Thoracic aorta (tissue), 2 donors: ENCODE measurements at regions not wholly inside any gene's neighbourhood (a gene's known extent, or its start where the extent isn't known, plus 50 kb on each side); places are given as distances from the start of the nearest gene placed in this dataset.
"Not testable (repeated sequence)": the region's sequence is repeated elsewhere in the genome, so short reads cannot be mapped to it uniquely, and the experiment has no call there.

ENCODE experiments used
- ATAC-seq: fragments of 150-250 bp; one replicate; pipeline ENCODE4 v1.8.0; 2017; ENCODE audit warnings: low read depth; ENCODE audit not compliant: insufficient number of reproducible peaks, low FRiP score
- DNase-seq: peaks from one replicate; pipeline ENCODE4 v3.0.0-alpha.2; 2020; ENCODE audit warnings: low spot score
- H3K27ac ChIP-seq, 2 donors: fragments of 200-600 bp; sonication (generic); 1 replicate in 1 of 2; 2 replicates in 1 of 2; pipeline ENCODE4 v1.5.1; 2016; ENCODE audit warnings: mild to moderate bottlenecking in 2 of 2, moderate library complexity in 2 of 2
- H3K27me3 ChIP-seq: fragments of 200-600 bp; sonication (generic); replicated peaks from 2 replicates; pipeline ENCODE4 v1.6.0; 2016; ENCODE audit warnings: mild to moderate bottlenecking; ENCODE audit not compliant: insufficient read depth
- H3K36me3 ChIP-seq: fragments of 200-600 bp; sonication (generic); one replicate; pipeline ENCODE4 v1.5.1; 2016
- H3K4me1 ChIP-seq, 2 donors: fragments of 200-600 bp; sonication (generic); 1 replicate in 1 of 2; 2 replicates in 1 of 2; pipeline versions ENCODE4 v1.5.1 to v1.6.0; 2016; ENCODE audit warnings: low read depth in 2 of 2, mild to moderate bottlenecking in 1 of 2; ENCODE audit not compliant: control insufficient read depth in 1 of 2
- H3K4me3 ChIP-seq: fragments of 200-600 bp; sonication (generic); 2 replicates; pipeline ENCODE4 v1.5.1; 2016; ENCODE audit warnings: mild to moderate bottlenecking
- H3K9me3 ChIP-seq: fragments of 200-600 bp; sonication (generic); 2 replicates; pipeline ENCODE4 v1.5.1; 2016
- CTCF ChIP-seq: fragments of 200-600 bp; sonication (generic); IDR thresholded peaks from one replicate; pipeline ENCODE4 v1.5.1; 2019; ENCODE audit warnings: antibody characterized with exemption

DNA sequence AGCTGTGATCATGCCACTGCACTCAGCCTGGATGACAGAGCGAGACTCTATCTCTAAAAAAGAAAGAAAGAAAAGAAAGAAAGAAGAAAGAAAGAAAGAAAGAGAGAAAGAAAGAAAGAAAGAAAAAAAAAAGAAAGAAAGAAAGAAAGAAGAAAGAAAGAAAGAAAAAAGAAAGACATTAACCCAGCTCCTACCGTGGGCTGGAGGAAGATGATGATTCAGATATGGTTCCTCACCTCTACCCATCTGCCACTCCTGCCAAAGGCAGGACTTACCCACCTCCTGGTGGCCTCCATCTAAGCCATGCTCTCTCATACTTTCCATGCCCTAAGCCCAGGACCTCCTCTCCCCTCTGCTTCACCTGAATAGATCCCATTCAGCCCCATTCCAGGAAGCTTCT lies 93.3 kb upstream of the LHX1 start:
- no peaks in the 10 kb centered on the region for H3K4me1 ChIP-seq
- no peaks in the 10 kb centered on the region for H3K36me3 ChIP-seq
- no peak for TF ChIP-seq CTCF
- no peaks in the 10 kb centered on the region for H3K9me3 ChIP-seq
- H3K27ac ChIP-seq, result no peak overlapping the region
- ATAC-seq (no peak), DNase-seq (no peak)
- H3K27me3 ChIP-seq, result no peaks in the 10 kb centered on the region
- no peak overlapping the region for H3K4me3 ChIP-seq

DNA sequence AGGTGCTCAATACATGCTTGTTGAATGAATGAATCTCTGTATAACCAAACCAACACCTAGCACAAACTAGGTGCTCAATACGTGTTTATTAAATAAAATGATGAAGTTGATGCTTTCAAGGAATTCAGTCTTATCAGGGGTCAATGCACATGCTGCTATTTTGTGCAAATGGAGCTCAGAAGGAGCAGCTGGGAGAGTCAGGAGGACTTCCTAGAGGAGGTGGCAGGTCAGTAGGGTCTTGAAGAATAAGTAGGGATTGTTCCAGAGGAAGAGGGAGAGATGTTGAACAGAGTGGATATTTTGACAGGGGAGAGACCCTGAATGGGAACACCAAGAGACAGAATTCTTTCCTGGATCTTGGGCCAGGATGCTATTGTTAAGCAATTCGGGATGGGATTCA lies 92.7 kb upstream of the LHX1 start:
- H3K36me3 ChIP-seq, result no peaks in the 10 kb centered on the region
- no peak for TF ChIP-seq CTCF
- no peak overlapping the region for H3K4me3 ChIP-seq
- no peak for ATAC-seq
- H3K27me3 ChIP-seq, result no peaks in the 10 kb centered on the region
- DNase-seq, result no peak
- H3K27ac ChIP-seq, result no peak overlapping the region
- no peaks in the 10 kb centered on the region for H3K9me3 ChIP-seq
- H3K4me1 ChIP-seq, result no peaks in the 10 kb centered on the region

DNA sequence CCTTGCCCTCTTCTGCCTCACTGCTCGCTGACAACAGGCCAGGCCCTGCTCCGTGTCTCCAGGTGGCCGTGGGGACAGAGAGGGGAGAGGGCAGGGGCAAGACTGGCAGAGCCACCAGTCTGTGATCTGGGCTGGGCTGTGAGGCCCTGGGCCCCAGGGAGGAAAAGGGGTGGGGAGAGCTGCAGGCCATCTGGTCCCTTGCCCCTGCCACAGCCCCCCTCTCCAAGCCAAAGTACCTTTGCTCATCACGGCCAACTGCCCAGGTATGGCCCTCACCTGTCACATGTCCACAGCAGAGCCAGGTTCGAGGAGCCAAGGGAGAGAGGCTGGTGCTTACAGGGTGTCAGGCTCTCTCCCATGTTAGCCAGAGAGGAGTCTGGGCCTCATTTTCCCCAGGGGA lies 91.4 kb upstream of the LHX1 start:
- Histone ChIP-seq H3K9me3 (no peaks in the 10 kb centered on the region), H3K36me3 (no peaks in the 10 kb centered on the region), H3K4me3 (no peak overlapping the region), H3K27me3 (no peaks in the 10 kb centered on the region), H3K27ac (no peak overlapping the region), H3K4me1 (no peaks in the 10 kb centered on the region)
- DNase-seq (no peak), ATAC-seq (no peak)
- no peak for TF ChIP-seq CTCF

DNA sequence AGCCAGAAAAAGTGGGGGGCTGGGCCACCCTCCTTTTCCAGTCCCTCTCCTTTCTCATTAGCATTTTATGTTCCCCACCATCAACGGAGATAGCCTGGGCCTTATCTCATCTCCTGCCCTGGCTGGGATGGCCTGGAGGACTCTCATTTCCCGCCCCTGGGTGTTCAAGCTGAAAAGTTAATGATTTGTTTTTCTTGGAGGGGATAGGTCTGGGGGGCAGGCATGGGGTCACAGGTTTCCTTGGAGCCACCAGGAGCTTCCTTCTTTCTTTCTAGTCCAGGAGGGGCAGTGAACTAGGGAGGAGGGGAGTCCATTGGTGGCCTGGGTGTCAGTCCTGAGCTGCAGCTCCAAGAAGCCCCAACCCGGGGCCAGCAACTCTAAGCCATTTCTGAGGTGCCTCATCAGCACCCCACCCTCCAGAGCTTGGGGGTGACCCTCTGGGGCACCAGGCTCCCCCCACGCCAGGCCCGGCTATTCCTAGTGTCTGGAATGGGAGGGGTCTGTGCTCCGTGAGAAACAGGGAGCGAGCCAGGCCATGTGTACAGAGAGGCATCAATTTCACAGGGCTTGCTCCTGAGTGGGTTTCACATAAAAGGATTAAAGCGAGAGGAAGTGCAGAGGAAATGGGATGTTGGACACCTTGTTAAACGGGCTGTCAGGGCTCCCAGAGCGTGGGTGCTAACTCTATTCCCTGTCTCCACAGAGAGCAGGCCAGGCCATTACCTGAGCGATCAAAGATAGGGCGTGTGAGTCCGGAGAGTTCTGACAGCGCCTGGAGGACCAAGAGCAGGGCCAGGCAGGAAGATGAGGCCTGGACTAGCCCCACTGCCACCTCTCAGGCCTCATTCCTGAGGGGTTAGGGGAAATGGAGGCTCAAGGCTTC lies 90.6 kb upstream of the LHX1 start:
- Histone ChIP-seq H3K36me3 (no peaks in the 10 kb centered on the region), H3K4me3 (no peak overlapping the region), H3K9me3 (no peaks in the 10 kb centered on the region), H3K4me1 (no peaks in the 10 kb centered on the region), H3K27me3 (no peaks in the 10 kb centered on the region), H3K27ac (no peak overlapping the region)
- ATAC-seq, result no peak
- no peak for DNase-seq
- no peak for TF ChIP-seq CTCF

DNA sequence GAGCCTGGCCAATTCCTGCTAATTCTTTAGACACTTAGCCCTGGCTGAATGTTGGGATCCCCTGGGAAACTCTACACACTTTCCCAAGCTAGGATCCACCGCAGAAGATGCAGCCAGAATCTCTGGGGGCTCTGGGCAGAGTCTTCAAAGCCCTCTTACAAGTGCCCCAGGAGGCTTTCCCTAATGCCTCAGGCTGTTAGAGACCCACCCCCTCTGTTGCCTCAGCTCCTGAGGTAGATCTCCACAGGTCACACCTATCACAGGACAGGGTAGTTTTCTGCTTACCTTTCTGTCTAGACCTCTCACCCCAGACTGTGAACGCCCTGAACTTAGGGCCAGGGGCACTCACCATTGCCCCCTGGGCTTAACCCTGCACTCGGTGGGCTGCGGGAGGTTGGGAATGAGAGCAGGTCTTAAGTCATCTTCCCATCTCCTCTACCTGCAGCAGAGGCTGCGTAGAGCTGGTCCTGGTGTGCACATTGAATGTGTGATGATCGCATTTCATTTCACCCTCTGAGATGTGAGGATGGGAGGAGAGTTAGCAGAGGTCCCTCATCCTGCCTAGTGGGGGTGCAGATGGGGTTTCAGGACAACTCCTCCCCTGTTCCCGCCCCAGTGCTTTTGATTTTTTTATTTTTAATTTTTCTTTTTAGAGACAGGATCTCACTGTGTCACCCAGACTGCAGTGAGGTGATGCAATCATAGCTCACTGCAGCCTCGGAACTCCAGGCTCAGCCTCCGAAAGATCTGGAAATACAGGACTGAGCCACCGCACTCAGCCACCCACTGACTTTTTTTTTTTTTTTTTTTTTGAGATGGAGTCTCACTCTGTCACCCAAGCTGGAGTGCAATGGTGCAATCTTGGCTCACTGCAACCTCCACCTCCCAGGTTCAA lies 89.0 kb upstream of the LHX1 start:
- Histone ChIP-seq H3K27me3 (no peaks in the 10 kb centered on the region), H3K27ac (no peak overlapping the region), H3K9me3 (no peaks in the 10 kb centered on the region), H3K4me3 (no peak overlapping the region), H3K36me3 (no peaks in the 10 kb centered on the region), H3K4me1 (no peaks in the 10 kb centered on the region)
- no peak for TF ChIP-seq CTCF
- ATAC-seq (no peak), DNase-seq (no peak)

DNA sequence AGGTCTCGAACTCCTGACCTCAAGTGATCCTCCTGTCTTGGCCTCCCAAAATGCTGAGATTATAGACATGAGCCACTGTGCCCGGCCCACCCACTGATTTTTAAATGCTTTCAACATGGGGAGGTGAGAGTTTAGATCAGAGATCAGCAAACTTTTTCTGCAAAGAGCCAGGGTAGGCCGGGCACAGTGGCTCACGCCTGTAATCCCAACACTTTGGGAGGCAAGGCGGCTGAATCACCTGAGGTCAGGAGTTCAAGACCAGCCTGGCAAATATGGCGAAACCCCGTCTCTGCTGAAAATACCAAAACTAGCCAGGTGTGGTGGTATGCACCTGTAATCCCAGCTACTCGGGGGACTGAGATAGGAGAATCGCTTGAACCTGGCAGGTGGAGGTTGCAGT lies 88.3 kb upstream of the LHX1 start:
- not testable (repeated sequence) for H3K27me3 ChIP-seq, H3K36me3 ChIP-seq, ATAC-seq

More for the DNA sequence above, 88.3 kb upstream of the LHX1 start:
- not testable (repeated sequence) for DNase-seq, H3K27ac ChIP-seq, H3K9me3 ChIP-seq, H3K4me3 ChIP-seq, H3K4me1 ChIP-seq
